ENCODE measurements at regions not wholly inside any gene's neighbourhood (a gene's known extent, or its start where the extent isn't known, plus 50 kb on each side); places are given as distances from the start of the nearest gene placed in this dataset.

- ATAC-seq = peak; percentile 79
- no peak for TF ChIP-seq ZC3H10 (CRISPR knock-in tag; IDR thresholded peaks at IDR 0.05)
- no peak for TF ChIP-seq GLIS3 (CRISPR knock-in tag; IDR thresholded peaks at IDR 0.05)
- no peak for TF ChIP-seq ZNF8 (CRISPR knock-in tag; IDR thresholded peaks at IDR 0.05)
- TF ChIP-seq TOX (CRISPR knock-in tag; IDR thresholded peaks at IDR 0.05; ENCODE audit: borderline replicate concordance) = peak; percentile 60; the same call in 1 of the 2 replicates
- 0 out of 2 replicates have a peak, but pooled peaks have one; percentile 23 for TF ChIP-seq ISL1 (CRISPR knock-in tag; IDR thresholded peaks at IDR 0.05)
- no peak for TF ChIP-seq CREB5 (CRISPR knock-in tag; IDR thresholded peaks at IDR 0.05; ENCODE audit: low read depth)
Observed at GRCh38 chr6:134422426-134423231, 104.7 kb upstream of the SGK1 start.

DNA sequence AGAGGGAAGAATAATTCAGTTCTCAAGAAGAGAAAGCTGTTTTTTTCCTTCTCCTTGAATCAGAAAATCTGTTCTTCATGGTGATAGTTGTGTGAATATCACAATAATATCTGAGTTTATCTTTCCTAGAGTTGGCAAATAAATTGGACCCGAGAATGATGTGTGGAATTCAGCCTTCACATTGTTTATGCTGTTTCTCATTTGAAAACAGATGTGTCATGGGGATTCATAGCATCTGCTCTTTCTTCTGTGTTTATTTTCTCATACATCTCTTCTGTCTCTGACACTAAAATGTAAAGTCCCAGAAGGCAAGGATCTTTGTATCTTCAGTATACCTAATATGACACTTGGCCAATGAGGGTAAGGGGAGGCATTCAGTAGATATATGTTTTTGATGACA, 103.6 kb upstream of the SGK1 start:
- TF ChIP-seq, protein P1, sequence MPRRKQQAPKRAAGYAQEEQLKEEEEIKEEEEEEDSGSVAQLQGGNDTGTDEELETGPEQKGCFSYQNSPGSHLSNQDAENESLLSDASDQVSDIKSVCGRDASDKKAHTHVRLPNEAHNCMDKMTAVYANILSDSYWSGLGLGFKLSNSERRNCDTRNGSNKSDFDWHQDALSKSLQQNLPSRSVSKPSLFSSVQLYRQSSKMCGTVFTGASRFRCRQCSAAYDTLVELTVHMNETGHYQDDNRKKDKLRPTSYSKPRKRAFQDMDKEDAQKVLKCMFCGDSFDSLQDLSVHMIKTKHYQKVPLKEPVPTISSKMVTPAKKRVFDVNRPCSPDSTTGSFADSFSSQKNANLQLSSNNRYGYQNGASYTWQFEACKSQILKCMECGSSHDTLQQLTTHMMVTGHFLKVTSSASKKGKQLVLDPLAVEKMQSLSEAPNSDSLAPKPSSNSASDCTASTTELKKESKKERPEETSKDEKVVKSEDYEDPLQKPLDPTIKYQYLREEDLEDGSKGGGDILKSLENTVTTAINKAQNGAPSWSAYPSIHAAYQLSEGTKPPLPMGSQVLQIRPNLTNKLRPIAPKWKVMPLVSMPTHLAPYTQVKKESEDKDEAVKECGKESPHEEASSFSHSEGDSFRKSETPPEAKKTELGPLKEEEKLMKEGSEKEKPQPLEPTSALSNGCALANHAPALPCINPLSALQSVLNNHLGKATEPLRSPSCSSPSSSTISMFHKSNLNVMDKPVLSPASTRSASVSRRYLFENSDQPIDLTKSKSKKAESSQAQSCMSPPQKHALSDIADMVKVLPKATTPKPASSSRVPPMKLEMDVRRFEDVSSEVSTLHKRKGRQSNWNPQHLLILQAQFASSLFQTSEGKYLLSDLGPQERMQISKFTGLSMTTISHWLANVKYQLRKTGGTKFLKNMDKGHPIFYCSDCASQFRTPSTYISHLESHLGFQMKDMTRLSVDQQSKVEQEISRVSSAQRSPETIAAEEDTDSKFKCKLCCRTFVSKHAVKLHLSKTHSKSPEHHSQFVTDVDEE (CRISPR knock-in tag; IDR thresholded peaks at IDR 0.05) = no peak
- no peak for TF ChIP-seq ZNF8 (CRISPR knock-in tag; IDR thresholded peaks at IDR 0.05)
- TF ChIP-seq CSRNP3 (CRISPR knock-in tag; IDR thresholded peaks at IDR 0.05) = no peak
- TF ChIP-seq RARB (CRISPR knock-in tag; IDR thresholded peaks at IDR 0.05) = no peak
- no peak for TF ChIP-seq CREB5 (CRISPR knock-in tag; IDR thresholded peaks at IDR 0.05; ENCODE audit: low read depth)
- TF ChIP-seq SNAI2 (CRISPR knock-in tag; IDR thresholded peaks at IDR 0.05) = no peak
- no peak for TF ChIP-seq ZFP30 (CRISPR knock-in tag; IDR thresholded peaks at IDR 0.05)
- no peak for TF ChIP-seq ISL1 (CRISPR knock-in tag; IDR thresholded peaks at IDR 0.05)
- no peak for TF ChIP-seq ZNF70 (CRISPR knock-in tag; IDR thresholded peaks at IDR 0.05)
- no peak for TF ChIP-seq GLIS3 (CRISPR knock-in tag; IDR thresholded peaks at IDR 0.05)
- TF ChIP-seq ZC3H10 (CRISPR knock-in tag; IDR thresholded peaks at IDR 0.05) = no peak
- no peak for TF ChIP-seq OSR1 (CRISPR knock-in tag; IDR thresholded peaks at IDR 0.05)
- TF ChIP-seq TOX (CRISPR knock-in tag; IDR thresholded peaks at IDR 0.05; ENCODE audit: borderline replicate concordance) = no peak
- TF ChIP-seq, protein P2, sequence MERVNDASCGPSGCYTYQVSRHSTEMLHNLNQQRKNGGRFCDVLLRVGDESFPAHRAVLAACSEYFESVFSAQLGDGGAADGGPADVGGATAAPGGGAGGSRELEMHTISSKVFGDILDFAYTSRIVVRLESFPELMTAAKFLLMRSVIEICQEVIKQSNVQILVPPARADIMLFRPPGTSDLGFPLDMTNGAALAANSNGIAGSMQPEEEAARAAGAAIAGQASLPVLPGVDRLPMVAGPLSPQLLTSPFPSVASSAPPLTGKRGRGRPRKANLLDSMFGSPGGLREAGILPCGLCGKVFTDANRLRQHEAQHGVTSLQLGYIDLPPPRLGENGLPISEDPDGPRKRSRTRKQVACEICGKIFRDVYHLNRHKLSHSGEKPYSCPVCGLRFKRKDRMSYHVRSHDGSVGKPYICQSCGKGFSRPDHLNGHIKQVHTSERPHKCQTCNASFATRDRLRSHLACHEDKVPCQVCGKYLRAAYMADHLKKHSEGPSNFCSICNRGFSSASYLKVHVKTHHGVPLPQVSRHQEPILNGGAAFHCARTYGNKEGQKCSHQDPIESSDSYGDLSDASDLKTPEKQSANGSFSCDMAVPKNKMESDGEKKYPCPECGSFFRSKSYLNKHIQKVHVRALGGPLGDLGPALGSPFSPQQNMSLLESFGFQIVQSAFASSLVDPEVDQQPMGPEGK (CRISPR knock-in tag; IDR thresholded peaks at IDR 0.05; ENCODE audit: borderline replicate concordance) = no peak
- TF ChIP-seq ESRRG (CRISPR knock-in tag; IDR thresholded peaks at IDR 0.05) = no peak
- no peak for TF ChIP-seq ZFP3 (CRISPR knock-in tag; IDR thresholded peaks at IDR 0.05)
- ATAC-seq = no peak; the same call in 2 of the 3 replicates

DNA sequence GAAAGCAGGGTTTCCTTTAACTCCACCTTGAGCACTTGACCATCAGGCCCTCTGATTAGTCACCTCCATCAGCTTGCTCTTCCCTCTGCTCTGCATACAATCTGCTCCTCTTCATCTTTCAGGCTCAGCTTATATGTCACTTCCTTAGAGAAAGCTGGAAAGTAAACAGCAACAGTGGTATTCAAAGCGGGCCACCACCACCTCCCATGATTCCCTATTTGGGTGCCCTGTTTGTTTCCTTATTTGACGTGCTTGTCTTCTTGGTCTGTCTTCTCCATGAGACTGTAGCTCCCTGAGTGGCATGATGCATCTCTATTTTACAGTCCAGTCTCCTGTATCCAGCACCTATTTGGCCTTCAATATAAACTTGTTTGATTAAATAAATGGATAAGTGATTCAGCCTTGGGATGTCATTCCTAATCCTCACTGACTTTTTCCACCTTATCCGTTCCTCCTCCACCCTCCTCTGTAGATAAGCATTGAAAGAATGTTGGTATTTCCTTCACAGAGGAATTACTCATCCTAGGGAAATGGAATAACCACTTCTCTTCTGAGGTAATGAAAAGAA, 102.8 kb upstream of the SGK1 start:
- ATAC-seq = peak; percentile 74
- TF ChIP-seq GLIS3 (CRISPR knock-in tag; IDR thresholded peaks at IDR 0.05) (no peak), RARB (CRISPR knock-in tag; IDR thresholded peaks at IDR 0.05) (no peak), TCF4 (CRISPR knock-in tag; IDR thresholded peaks at IDR 0.05; ENCODE audit: borderline replicate concordance) (no peak), CREB5 (CRISPR knock-in tag; IDR thresholded peaks at IDR 0.05; ENCODE audit: low read depth) (no peak), ISL1 (CRISPR knock-in tag; IDR thresholded peaks at IDR 0.05) (no peak), PPARA (CRISPR knock-in tag; IDR thresholded peaks at IDR 0.05; ENCODE audit: borderline replicate concordance) (no peak)
- TF ChIP-seq, protein P3, sequence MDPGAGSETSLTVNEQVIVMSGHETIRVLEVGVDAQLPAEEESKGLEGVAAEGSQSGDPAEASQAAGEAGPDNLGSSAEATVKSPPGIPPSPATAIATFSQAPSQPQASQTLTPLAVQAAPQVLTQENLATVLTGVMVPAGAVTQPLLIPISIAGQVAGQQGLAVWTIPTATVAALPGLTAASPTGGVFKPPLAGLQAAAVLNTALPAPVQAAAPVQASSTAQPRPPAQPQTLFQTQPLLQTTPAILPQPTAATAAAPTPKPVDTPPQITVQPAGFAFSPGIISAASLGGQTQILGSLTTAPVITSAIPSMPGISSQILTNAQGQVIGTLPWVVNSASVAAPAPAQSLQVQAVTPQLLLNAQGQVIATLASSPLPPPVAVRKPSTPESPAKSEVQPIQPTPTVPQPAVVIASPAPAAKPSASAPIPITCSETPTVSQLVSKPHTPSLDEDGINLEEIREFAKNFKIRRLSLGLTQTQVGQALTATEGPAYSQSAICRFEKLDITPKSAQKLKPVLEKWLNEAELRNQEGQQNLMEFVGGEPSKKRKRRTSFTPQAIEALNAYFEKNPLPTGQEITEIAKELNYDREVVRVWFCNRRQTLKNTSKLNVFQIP (CRISPR knock-in tag; IDR thresholded peaks at IDR 0.05; ENCODE audit: borderline replicate concordance, low read depth) = no peak

All from SK-N-SH treated with all-trans-retinoic acid at 6 μM for 48 hours (cell line).